Smooth muscle cell (in vitro differentiated cells): ENCODE measurements at regions not wholly inside any gene's neighbourhood (a gene's known extent, or its start where the extent isn't known, plus 50 kb on each side); places are given as distances from the start of the nearest gene placed in this dataset.

Source experiments
- DNase-seq: peaks from one replicate; lab custom pipeline; 2025; ENCODE audit not compliant: unreplicated experiment; lab: John Stamatoyannopoulos, UW
- H2AFZ ChIP-seq: fragments of 200-600 bp; sonication (generic); 2 replicates; pipeline ENCODE4 v1.6.0; 2016; ENCODE audit warnings: antibody characterized with exemption, low read depth, mild to moderate bottlenecking
- H3F3A ChIP-seq: fragments of 200-600 bp; sonication (generic); 2 replicates; pipeline ENCODE4 v1.6.0; 2017; ENCODE audit warnings: antibody characterized with exemption, low read depth
- H3K27ac ChIP-seq: fragments of 200-600 bp; sonication (generic); 2 replicates; pipeline ENCODE4 v1.5.1; 2016; ENCODE audit warnings: low read depth, mild to moderate bottlenecking
- H3K27me3 ChIP-seq: fragments of 200-600 bp; sonication (generic); 2 replicates; pipeline ENCODE4 v1.6.1; 2016; ENCODE audit warnings: low read depth, mild to moderate bottlenecking
- H3K36me3 ChIP-seq: fragments of 200-600 bp; sonication (generic); 2 replicates; pipeline ENCODE4 v1.5.1; 2016; ENCODE audit warnings: low read depth
- H3K4me1 ChIP-seq: fragments of 200-600 bp; sonication (generic); 2 replicates; pipeline ENCODE4 v1.5.1; 2016; ENCODE audit warnings: low read depth
- H3K4me2 ChIP-seq: fragments of 200-600 bp; sonication (generic); 2 replicates; pipeline ENCODE4 v1.6.0; 2016; ENCODE audit warnings: mild to moderate bottlenecking
- H3K4me3 ChIP-seq: fragments of 200-600 bp; sonication (generic); 2 replicates; pipeline ENCODE4 v1.5.1; 2016; ENCODE audit warnings: mild to moderate bottlenecking
- H3K79me2 ChIP-seq: fragments of 200-600 bp; sonication (generic); 2 replicates; pipeline ENCODE4 v1.6.0; 2016; ENCODE audit warnings: low read depth, mild to moderate bottlenecking
- H3K9ac ChIP-seq: fragments of 200-600 bp; sonication (generic); 2 replicates; pipeline ENCODE4 v1.6.0; 2016; ENCODE audit warnings: low read depth
- H3K9me3 ChIP-seq: fragments of 200-600 bp; sonication (generic); replicated peaks from 2 replicates; pipeline ENCODE4 v1.5.1; 2016; ENCODE audit warnings: low read depth
- H4K20me1 ChIP-seq: fragments of 200-600 bp; sonication (generic); 2 replicates; pipeline ENCODE4 v1.6.0; 2016; ENCODE audit warnings: low read depth
- WGBS: methylation state at CpG from one replicate; pipeline ENCODE4 v1.1.7; 2016; ENCODE audit warnings: low lambda C conversion rate; 5-methylcytosine and 5-hydroxymethylcytosine counted together
- TF ChIP-seq, protein P1 (sequence below): fragments of 200-600 bp; sonication (generic); IDR thresholded peaks from 2 replicates; pipeline ENCODE4 v1.5.1; 2017; ENCODE audit warnings: borderline replicate concordance, mild to moderate bottlenecking, antibody characterized with exemption; ENCODE audit not compliant: insufficient read depth, poor library complexity, severe bottlenecking

DNA sequence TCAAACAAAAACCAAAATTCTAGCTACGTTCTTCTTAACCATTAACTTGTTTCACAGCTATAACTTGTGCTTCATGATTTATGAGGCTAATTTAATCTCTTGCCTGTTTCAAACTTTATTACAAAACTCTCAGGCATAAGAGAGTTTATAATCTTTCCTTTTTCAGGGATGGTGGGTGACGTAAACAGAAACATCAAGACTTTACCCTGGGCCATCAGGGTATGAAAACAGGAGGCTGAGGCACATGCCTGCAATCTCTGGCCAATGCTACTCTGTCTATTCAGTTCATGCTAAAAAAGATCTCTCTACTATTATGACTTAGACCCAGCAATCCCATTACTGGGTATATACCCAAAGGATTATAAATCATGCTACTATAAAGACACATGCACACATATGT is 55.9 kb upstream of the VWC2 start:
- 85% methylated on average over 2 of the region's 2 CpGs for WGBS
- H3K36me3 ChIP-seq = no peaks in the 10 kb centered on the region
- TF ChIP-seq, protein P1, sequence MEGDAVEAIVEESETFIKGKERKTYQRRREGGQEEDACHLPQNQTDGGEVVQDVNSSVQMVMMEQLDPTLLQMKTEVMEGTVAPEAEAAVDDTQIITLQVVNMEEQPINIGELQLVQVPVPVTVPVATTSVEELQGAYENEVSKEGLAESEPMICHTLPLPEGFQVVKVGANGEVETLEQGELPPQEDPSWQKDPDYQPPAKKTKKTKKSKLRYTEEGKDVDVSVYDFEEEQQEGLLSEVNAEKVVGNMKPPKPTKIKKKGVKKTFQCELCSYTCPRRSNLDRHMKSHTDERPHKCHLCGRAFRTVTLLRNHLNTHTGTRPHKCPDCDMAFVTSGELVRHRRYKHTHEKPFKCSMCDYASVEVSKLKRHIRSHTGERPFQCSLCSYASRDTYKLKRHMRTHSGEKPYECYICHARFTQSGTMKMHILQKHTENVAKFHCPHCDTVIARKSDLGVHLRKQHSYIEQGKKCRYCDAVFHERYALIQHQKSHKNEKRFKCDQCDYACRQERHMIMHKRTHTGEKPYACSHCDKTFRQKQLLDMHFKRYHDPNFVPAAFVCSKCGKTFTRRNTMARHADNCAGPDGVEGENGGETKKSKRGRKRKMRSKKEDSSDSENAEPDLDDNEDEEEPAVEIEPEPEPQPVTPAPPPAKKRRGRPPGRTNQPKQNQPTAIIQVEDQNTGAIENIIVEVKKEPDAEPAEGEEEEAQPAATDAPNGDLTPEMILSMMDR = no peak
- no peak overlapping the region for H3K4me2 ChIP-seq
- no peaks in the 10 kb centered on the region for H4K20me1 ChIP-seq
- H3K27me3 ChIP-seq = no peaks in the 10 kb centered on the region
- no peak overlapping the region for H3K4me3 ChIP-seq
- H3K79me2 ChIP-seq = no peaks in the 10 kb centered on the region
- no peaks in the 10 kb centered on the region for H3K9me3 ChIP-seq
- no peak overlapping the region for H2AFZ ChIP-seq
- no peak overlapping the region for H3K27ac ChIP-seq
- H3F3A ChIP-seq = no peaks in the 10 kb centered on the region
- H3K9ac ChIP-seq = no peak overlapping the region
- H3K4me1 ChIP-seq = no peaks in the 10 kb centered on the region
- no peak for DNase-seq

DNA sequence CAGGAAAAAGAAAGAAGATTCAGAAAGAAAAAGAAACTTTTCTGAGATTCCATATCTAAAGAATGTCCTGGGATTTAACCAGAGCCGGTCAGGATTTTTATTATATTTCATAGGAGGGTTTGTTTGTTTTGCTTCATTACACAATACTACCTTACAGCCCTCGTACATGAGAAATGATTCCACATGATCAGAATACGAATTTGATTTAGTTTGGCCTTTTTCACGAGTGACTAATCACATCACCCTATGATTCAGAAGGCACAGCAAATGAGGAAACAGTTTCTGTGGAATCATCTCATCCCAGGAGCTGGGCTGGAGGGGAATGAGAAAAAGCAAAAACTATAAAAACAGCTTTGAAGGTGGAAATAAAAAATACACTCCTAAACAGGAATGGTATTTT is 54.7 kb upstream of the VWC2 start:
- no peak overlapping the region for H3K4me2 ChIP-seq
- 80% methylated on average over 4 of the region's 4 CpGs for WGBS
- H3K27ac ChIP-seq = no peak overlapping the region
- no peak overlapping the region for H3K9ac ChIP-seq
- H3K4me3 ChIP-seq = no peak overlapping the region
- TF ChIP-seq, protein P1 = no peak
- H3K4me1 ChIP-seq = no peaks in the 10 kb centered on the region
- H3K36me3 ChIP-seq = no peaks in the 10 kb centered on the region
- H3K9me3 ChIP-seq = no peaks in the 10 kb centered on the region
- DNase-seq = no peak
- no peak overlapping the region for H2AFZ ChIP-seq
- no peaks in the 10 kb centered on the region for H3F3A ChIP-seq
- H3K79me2 ChIP-seq = no peaks in the 10 kb centered on the region
- no peaks in the 10 kb centered on the region for H4K20me1 ChIP-seq
- H3K27me3 ChIP-seq = no peaks in the 10 kb centered on the region

DNA sequence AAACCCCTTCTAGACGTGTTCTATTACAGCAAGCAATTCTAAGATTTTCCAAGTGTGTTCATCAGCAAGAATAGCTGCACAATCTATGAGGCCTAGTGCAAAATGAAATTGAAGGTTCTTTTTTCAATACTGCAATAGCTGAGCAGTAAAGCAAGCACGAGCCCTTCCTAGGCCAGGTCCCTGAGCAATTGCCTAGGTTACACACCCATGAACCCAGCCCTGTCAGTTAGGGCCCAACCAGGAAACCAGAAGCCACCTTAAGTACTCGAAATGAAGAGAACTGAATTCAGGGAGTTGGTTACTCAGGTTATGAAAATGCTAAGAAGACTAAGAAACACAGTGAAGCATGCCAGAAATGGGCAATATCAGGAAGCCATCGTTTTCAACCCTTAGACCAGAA is 52.0 kb upstream of the VWC2 start:
- DNase-seq = no peak
- no peaks in the 10 kb centered on the region for H3K4me1 ChIP-seq
- TF ChIP-seq, protein P1 = no peak
- no peak overlapping the region for H3K9ac ChIP-seq
- H3K79me2 ChIP-seq = no peaks in the 10 kb centered on the region
- no peak overlapping the region for H2AFZ ChIP-seq
- H3K4me2 ChIP-seq = no peak overlapping the region
- H3F3A ChIP-seq = no peaks in the 10 kb centered on the region
- no peaks in the 10 kb centered on the region for H3K36me3 ChIP-seq
- no peaks in the 10 kb centered on the region for H3K9me3 ChIP-seq
- H4K20me1 ChIP-seq = no peaks in the 10 kb centered on the region
- WGBS = 75% methylated on average over 4 of the region's 4 CpGs
- no peaks in the 10 kb centered on the region for H3K27me3 ChIP-seq
- no peak overlapping the region for H3K4me3 ChIP-seq
- no peak overlapping the region for H3K27ac ChIP-seq
